ENCODE measurements at regions not wholly inside any gene's neighbourhood (a gene's known extent, or its start where the extent isn't known, plus 50 kb on each side); places are given as distances from the start of the nearest gene placed in this dataset.

DNA sequence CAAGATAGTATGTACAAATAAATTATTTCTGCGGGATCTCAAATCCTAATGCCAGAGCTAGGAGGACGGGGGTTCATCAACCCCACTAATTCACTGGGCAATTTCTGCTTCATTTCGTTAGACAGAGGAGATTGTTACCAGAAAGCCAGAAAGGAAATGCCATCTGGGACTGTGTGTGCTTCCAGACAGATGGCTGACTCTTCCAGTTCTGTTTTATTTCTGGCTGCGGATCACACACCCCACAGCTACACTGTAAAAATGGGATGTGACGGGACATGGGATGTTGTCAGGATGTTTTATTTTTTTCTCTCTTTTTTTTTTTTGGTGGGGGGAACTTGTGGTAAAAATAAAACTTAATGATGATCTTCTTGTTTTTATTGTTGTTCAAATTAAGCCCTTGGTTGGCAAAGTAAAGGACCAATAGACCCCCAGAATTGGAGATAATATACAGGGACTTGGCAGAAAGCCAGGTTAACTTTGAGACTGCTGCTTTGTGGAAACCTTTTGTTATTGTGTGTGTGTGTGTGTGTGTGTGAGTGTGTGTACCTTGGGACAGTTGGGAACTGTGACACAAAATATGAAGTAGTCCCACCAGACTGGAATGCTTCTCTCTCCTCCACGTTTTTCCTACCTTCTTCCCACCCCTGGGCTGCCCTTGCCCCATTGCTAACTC, 114.5 kb downstream of the NUF2 start:
- no peak for DNase-seq (ENCODE audit: insufficient read length, low spot score)
- no peak for TF ChIP-seq POLR2AphosphoS5 (IDR thresholded peaks at IDR 0.05; ENCODE audit: low read depth, low read length)
- no peak for TF ChIP-seq POLR2A (IDR thresholded peaks at IDR 0.05; ENCODE audit: low read depth, low read length)
- TF ChIP-seq POU2F2 (IDR thresholded peaks at IDR 0.05; ENCODE audit: low read depth, low read length) = no peak
- FAIRE-seq = no peak

DNA sequence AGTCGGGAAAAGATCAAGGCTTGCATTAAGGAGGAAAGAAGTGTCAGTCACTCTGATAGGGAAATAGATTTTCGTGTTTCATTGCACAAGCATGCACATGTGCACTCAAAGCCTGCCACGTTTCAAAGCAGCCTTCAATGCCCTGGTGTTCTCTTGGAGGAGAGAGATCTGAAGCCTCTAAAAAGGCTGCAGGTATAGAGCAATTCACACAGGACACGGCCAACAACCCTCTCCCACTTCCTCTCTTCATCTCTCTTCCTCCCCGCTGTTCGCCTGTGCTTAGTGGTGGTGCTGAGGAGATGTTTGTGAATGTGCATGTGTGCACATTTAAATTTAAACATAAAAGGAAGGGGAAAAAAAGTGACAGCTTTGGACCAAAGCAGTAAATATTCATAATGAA, 117.7 kb downstream of the NUF2 start:
- FAIRE-seq = no peak
- no peak for DNase-seq (ENCODE audit: insufficient read length, low spot score)
- no peak for TF ChIP-seq TAF1 (IDR thresholded peaks at IDR 0.05; ENCODE audit: low read depth, low read length)
- no peak for TF ChIP-seq POLR2A (IDR thresholded peaks at IDR 0.05; ENCODE audit: low read depth, low read length)
- no peak for TF ChIP-seq POLR2AphosphoS5 (IDR thresholded peaks at IDR 0.05; ENCODE audit: low read depth, low read length)
- TF ChIP-seq SPI1 (IDR thresholded peaks at IDR 0.05; ENCODE audit: low read depth, low read length) = no peak
- TF ChIP-seq POU2F2 (IDR thresholded peaks at IDR 0.05; ENCODE audit: low read depth, low read length) = no peak
- no peak for TF ChIP-seq PAX5 (IDR thresholded peaks at IDR 0.05; ENCODE audit: insufficient read depth, low read length, severe bottlenecking)

DNA sequence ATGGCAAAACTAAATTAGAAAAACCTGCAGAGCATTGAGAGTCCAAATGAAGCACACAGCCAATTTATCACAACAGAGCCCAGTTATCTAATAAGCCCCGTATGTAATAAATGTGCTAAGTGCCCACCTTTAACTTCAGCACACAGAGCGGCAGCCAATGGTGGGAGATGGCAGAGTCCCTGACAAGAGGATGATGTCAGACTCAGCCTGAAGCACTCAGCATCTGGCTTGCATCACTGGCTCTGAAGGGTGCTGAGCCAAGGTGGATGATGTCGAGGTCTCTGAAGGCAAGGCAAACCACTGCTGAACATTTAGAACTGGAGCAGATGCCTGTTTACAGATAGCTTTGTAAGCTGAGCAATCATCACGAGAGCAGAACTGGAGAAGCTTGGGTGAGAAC, 118.3 kb downstream of the NUF2 start:
- FAIRE-seq (no peak), DNase-seq (ENCODE audit: insufficient read length, low spot score) (no peak)
- no peak for TF ChIP-seq SPI1 (IDR thresholded peaks at IDR 0.05; ENCODE audit: low read depth, low read length)
- TF ChIP-seq TAF1 (IDR thresholded peaks at IDR 0.05; ENCODE audit: low read depth, low read length) = no peak
- TF ChIP-seq POU2F2 (IDR thresholded peaks at IDR 0.05; ENCODE audit: low read depth, low read length) = no peak
- no peak for TF ChIP-seq PAX5 (IDR thresholded peaks at IDR 0.05; ENCODE audit: insufficient read depth, low read length, severe bottlenecking)
- no peak for TF ChIP-seq POLR2A (IDR thresholded peaks at IDR 0.05; ENCODE audit: low read depth, low read length)
- TF ChIP-seq POLR2AphosphoS5 (IDR thresholded peaks at IDR 0.05; ENCODE audit: low read depth, low read length) = no peak

DNA sequence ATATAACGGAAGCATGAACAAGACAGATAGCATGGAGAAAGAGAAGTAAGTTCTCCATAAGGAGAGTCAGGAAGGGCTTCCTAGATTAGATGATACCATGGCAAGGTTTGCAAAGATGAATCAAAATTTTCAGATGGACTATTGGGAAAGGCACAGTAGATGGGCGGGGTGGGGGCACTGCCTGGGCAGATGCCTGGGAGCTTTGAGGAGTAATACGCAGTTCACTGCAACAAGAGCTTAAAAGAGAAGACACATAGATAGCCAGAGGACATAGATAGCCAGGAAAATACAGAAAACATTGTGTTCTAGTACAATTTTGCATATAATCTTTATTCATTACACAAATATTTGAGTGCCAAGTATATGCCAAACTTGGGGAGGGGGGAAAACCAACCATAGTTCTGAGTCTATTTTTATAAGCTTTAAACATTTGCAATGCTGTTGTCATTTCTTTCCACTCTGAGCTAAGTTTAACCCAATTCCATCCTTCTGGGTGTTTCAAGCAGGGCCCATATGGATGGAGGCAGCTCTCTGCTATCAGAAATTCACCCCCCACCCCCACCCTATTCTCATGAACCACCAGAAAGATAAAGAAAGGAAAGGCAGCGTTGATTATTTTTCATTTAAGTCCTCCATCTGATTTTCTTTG, 120.6 kb downstream of the NUF2 start:
- TF ChIP-seq TAF1 (IDR thresholded peaks at IDR 0.05; ENCODE audit: low read depth, low read length) (no peak), PAX5 (IDR thresholded peaks at IDR 0.05; ENCODE audit: insufficient read depth, low read length, severe bottlenecking) (no peak), POLR2A (IDR thresholded peaks at IDR 0.05; ENCODE audit: low read depth, low read length) (no peak), POLR2AphosphoS5 (IDR thresholded peaks at IDR 0.05; ENCODE audit: low read depth, low read length) (no peak), SPI1 (IDR thresholded peaks at IDR 0.05; ENCODE audit: low read depth, low read length) (no peak), POU2F2 (IDR thresholded peaks at IDR 0.05; ENCODE audit: low read depth, low read length) (no peak)
- no peak for FAIRE-seq

GRCh38 chr1:163442895-163443294, 121.1 kb downstream of the NUF2 start:
- FAIRE-seq (no peak), DNase-seq (ENCODE audit: insufficient read length, low spot score) (no peak)
- TF ChIP-seq POU2F2 (IDR thresholded peaks at IDR 0.05; ENCODE audit: low read depth, low read length) = no peak
- no peak for TF ChIP-seq POLR2A (IDR thresholded peaks at IDR 0.05; ENCODE audit: low read depth, low read length)
- no peak for TF ChIP-seq SPI1 (IDR thresholded peaks at IDR 0.05; ENCODE audit: low read depth, low read length)
- TF ChIP-seq POLR2AphosphoS5 (IDR thresholded peaks at IDR 0.05; ENCODE audit: low read depth, low read length) = no peak
- TF ChIP-seq PAX5 (IDR thresholded peaks at IDR 0.05; ENCODE audit: insufficient read depth, low read length, severe bottlenecking) = no peak
- TF ChIP-seq TAF1 (IDR thresholded peaks at IDR 0.05; ENCODE audit: low read depth, low read length) = no peak

More for the DNA sequence above, 120.6 kb downstream of the NUF2 start:
- no peak for DNase-seq (ENCODE audit: insufficient read length, low spot score)

DNA sequence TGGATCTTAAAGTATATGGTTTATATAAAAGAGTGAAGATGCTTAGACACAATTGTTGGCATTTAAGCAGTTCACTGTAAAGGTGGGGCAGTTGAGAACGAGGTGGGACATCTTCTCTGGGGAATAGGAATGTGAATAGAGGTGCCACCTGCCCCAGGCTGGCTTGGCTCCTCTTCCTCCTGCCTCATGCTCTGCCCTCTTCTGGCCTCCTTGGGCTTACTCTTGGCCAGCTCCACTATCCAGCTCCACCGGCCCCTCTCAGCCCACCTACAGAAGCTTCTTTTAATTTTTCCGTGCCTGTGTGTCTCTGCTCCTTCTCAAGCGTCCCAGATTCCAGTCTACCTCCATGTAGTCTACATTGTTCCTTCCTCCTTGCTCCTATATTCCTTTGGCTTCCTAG, 122.1 kb downstream of the NUF2 start:
- FAIRE-seq (no peak), DNase-seq (ENCODE audit: insufficient read length, low spot score) (no peak)
- TF ChIP-seq POLR2A (IDR thresholded peaks at IDR 0.05; ENCODE audit: low read depth, low read length) = no peak
- no peak for TF ChIP-seq SPI1 (IDR thresholded peaks at IDR 0.05; ENCODE audit: low read depth, low read length)

- TF ChIP-seq POLR2A (IDR thresholded peaks at IDR 0.05; ENCODE audit: low read depth, low read length) (no peak), PAX5 (IDR thresholded peaks at IDR 0.05; ENCODE audit: insufficient read depth, low read length, severe bottlenecking) (no peak), TAF1 (IDR thresholded peaks at IDR 0.05; ENCODE audit: low read depth, low read length) (no peak), POU2F2 (IDR thresholded peaks at IDR 0.05; ENCODE audit: low read depth, low read length) (no peak), SPI1 (IDR thresholded peaks at IDR 0.05; ENCODE audit: low read depth, low read length) (no peak), POLR2AphosphoS5 (IDR thresholded peaks at IDR 0.05; ENCODE audit: low read depth, low read length) (no peak)
- FAIRE-seq = no peak
- no peak for DNase-seq (ENCODE audit: insufficient read length, low spot score)
These were observed 122.9 kb downstream of the NUF2 start for GRCh38 chr1:163444665-163445064.

DNA sequence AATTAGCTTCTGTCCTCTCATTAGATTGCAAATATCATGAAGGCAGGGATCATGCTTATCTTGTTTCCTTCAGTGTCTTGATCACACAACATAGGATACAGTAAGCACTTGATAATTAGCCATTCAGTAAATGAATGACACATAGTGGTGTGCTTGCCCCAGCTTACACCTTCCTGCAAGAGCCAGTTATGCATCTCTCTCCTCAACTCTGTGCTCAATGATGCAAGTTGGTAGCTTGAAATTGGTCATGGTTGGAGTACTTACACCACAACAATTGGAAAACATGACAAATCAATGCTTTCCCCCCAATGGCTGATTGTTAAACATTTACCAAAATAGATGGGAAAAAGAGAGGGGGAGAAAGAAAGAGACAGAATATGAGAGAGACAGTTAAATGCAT, 129.2 kb downstream of the NUF2 start:
- DNase-seq (ENCODE audit: insufficient read length, low spot score) = no peak
- no peak for FAIRE-seq
- TF ChIP-seq PAX5 (IDR thresholded peaks at IDR 0.05; ENCODE audit: insufficient read depth, low read length, severe bottlenecking) = no peak
- no peak for TF ChIP-seq POU2F2 (IDR thresholded peaks at IDR 0.05; ENCODE audit: low read depth, low read length)
- no peak for TF ChIP-seq SPI1 (IDR thresholded peaks at IDR 0.05; ENCODE audit: low read depth, low read length)
- TF ChIP-seq TAF1 (IDR thresholded peaks at IDR 0.05; ENCODE audit: low read depth, low read length) = no peak

- FAIRE-seq (no peak), DNase-seq (ENCODE audit: insufficient read length, low spot score) (no peak)
- TF ChIP-seq TAF1 (IDR thresholded peaks at IDR 0.05; ENCODE audit: low read depth, low read length) = no peak
- TF ChIP-seq POU2F2 (IDR thresholded peaks at IDR 0.05; ENCODE audit: low read depth, low read length) = no peak
These were observed 137.8 kb downstream of the NUF2 start for GRCh38 chr1:163459539-163459938.

- DNase-seq (ENCODE audit: insufficient read length, low spot score) (no peak), FAIRE-seq (no peak)
- no peak for TF ChIP-seq POLR2AphosphoS5 (IDR thresholded peaks at IDR 0.05; ENCODE audit: low read depth, low read length)
These were observed 145.5 kb downstream of the NUF2 start for GRCh38 chr1:163467289-163467688.
